ENCODE measurements at regions not wholly inside any gene's neighbourhood (a gene's known extent, or its start where the extent isn't known, plus 50 kb on each side); places are given as distances from the start of the nearest gene placed in this dataset.
A peak's percentile ranks its signal among the peaks of the same experiment; 100 is the strongest.

GRCh38 chr17:72414032-72414396, 293.2 kb downstream of the SOX9 start:
- Histone ChIP-seq H2AFZ (no peak overlapping the region), H3K79me2 (peaks cover 29% of the 10 kb centered on the region), H3K9me2 (replicated peaks; ENCODE audit: insufficient read depth) (no peaks in the 10 kb centered on the region), H3K36me3 (replicated peaks; ENCODE audit: insufficient read depth, low read depth) (no peaks in the 10 kb centered on the region), H4K20me1 (ENCODE audit: insufficient read depth, poor library complexity, severe bottlenecking) (no peaks in the 10 kb centered on the region), H3K27ac (peak overlapping the region; percentile 80), H3K27me3 (no peaks in the 10 kb centered on the region), H3K4me3 (no peak overlapping the region), H3K9me3 (ENCODE audit: low read depth) (peaks cover 9% of the 10 kb centered on the region), H3K4me2 (no peak overlapping the region), H3K4me1 (ENCODE audit: insufficient read depth) (peaks cover 16% of the 10 kb centered on the region)
- WGBS (ENCODE audit: low lambda C conversion rate, missing lambda C conversion rate) = 96% methylated on average over 5 of the region's 5 CpGs
- DNase-seq (ENCODE audit: low spot score) = no peak
- TF ChIP-seq EZH2phosphoT487 (IDR thresholded peaks at IDR 0.05; ENCODE audit: low read depth, severe bottlenecking, unreplicated experiment) (no peak), CTCF (IDR thresholded peaks at IDR 0.05; ENCODE audit: poor library complexity) (no peak), EZH2 (IDR thresholded peaks at IDR 0.05; ENCODE audit: borderline replicate concordance) (no peak)

- Histone ChIP-seq H3K9me3 (ENCODE audit: low read depth) (peaks cover 9% of the 10 kb centered on the region), H3K27ac (no peak overlapping the region), H4K20me1 (ENCODE audit: insufficient read depth, poor library complexity, severe bottlenecking) (no peaks in the 10 kb centered on the region), H3K27me3 (no peaks in the 10 kb centered on the region), H3K79me2 (peaks cover 22% of the 10 kb centered on the region), H3K36me3 (replicated peaks; ENCODE audit: insufficient read depth, low read depth) (no peaks in the 10 kb centered on the region), H3K4me1 (ENCODE audit: insufficient read depth) (peaks cover 25% of the 10 kb centered on the region), H3K9me2 (replicated peaks; ENCODE audit: insufficient read depth) (no peaks in the 10 kb centered on the region), H2AFZ (no peak overlapping the region), H3K4me3 (no peak overlapping the region), H3K4me2 (no peak overlapping the region)
- no peak for TF ChIP-seq EZH2phosphoT487 (IDR thresholded peaks at IDR 0.05; ENCODE audit: low read depth, severe bottlenecking, unreplicated experiment)
- no peak for TF ChIP-seq EZH2 (IDR thresholded peaks at IDR 0.05; ENCODE audit: borderline replicate concordance)
- no peak for TF ChIP-seq CTCF (IDR thresholded peaks at IDR 0.05; ENCODE audit: poor library complexity)
- 93% methylated on average over 9 of the region's 9 CpGs for WGBS (ENCODE audit: low lambda C conversion rate, missing lambda C conversion rate)
- DNase-seq (ENCODE audit: low spot score) = no peak
Measured at GRCh38 chr17:72414967-72415853, 294.4 kb downstream of the SOX9 start.

- H3K9me2 ChIP-seq (replicated peaks; ENCODE audit: insufficient read depth) = no peaks in the 10 kb centered on the region
- H4K20me1 ChIP-seq (ENCODE audit: insufficient read depth, poor library complexity, severe bottlenecking) = no peaks in the 10 kb centered on the region
- H3K4me1 ChIP-seq (ENCODE audit: insufficient read depth) = peaks cover 34% of the 10 kb centered on the region
- H3K79me2 ChIP-seq = peaks cover 19% of the 10 kb centered on the region
- TF ChIP-seq CTCF (IDR thresholded peaks at IDR 0.05; ENCODE audit: poor library complexity) = no peak
- TF ChIP-seq EZH2phosphoT487 (IDR thresholded peaks at IDR 0.05; ENCODE audit: low read depth, severe bottlenecking, unreplicated experiment) = no peak
- TF ChIP-seq EZH2 (IDR thresholded peaks at IDR 0.05; ENCODE audit: borderline replicate concordance) = no peak
- H3K27ac ChIP-seq = no peak overlapping the region
- H2AFZ ChIP-seq = no peak overlapping the region
- DNase-seq (ENCODE audit: low spot score) = no peak
- no peak overlapping the region for H3K4me2 ChIP-seq
- H3K4me3 ChIP-seq = no peak overlapping the region
- H3K36me3 ChIP-seq (replicated peaks; ENCODE audit: insufficient read depth, low read depth) = no peaks in the 10 kb centered on the region
- WGBS (ENCODE audit: low lambda C conversion rate, missing lambda C conversion rate) = 75% methylated on average over 6 of the region's 6 CpGs
- no peaks in the 10 kb centered on the region for H3K27me3 ChIP-seq
- peaks cover 9% of the 10 kb centered on the region for H3K9me3 ChIP-seq (ENCODE audit: low read depth)
Measured at GRCh38 chr17:72416054-72416675, 295.3 kb downstream of the SOX9 start.
